HG03060 (cell line): ENCODE measurements at regions not wholly inside any gene's neighbourhood (a gene's known extent, or its start where the extent isn't known, plus 50 kb on each side); places are given as distances from the start of the nearest gene placed in this dataset.

Experiments used
- ATAC-seq: cut with Tn5 transposase; IDR thresholded peaks from one replicate; pipeline ENCODE4 v1.9.1; 2021; ENCODE audit warnings: low read depth, moderate number of reproducible peaks; ENCODE audit not compliant: unreplicated experiment

GRCh38 chr1:239675735-239676134, 289.4 kb downstream of the CHRM3 start:
- ATAC-seq, result no peak

GRCh38 chr1:239676522-239677273, 290.3 kb downstream of the CHRM3 start:
- ATAC-seq, result no peak

GRCh38 chr1:239677362-239677761, 291.0 kb downstream of the CHRM3 start:
- ATAC-seq, result no peak

GRCh38 chr1:239678181-239678580, 291.8 kb downstream of the CHRM3 start:
- ATAC-seq, result no peak

DNA sequence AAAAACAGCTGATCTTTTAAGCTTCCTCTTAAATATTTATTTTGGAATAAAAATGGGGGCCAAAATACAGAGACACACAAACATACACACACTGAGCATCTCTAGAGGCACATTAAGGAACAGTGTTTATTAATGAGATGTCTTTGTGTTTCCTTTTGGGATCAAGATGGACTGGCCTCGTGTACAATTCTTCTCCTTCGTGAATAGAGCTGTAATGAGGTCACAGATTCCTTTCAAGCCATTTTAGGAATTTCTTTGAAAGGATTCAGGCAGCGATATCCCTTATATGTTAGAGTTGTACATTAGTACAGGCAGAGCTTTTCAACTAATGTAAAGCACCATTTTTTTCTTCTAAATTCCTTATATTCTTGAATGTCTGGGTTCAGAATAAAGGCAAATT, 295.7 kb downstream of the CHRM3 start:
- no peak for ATAC-seq

- no peak for ATAC-seq
Observed at GRCh38 chr1:239682960-239683359, 296.6 kb downstream of the CHRM3 start.

DNA sequence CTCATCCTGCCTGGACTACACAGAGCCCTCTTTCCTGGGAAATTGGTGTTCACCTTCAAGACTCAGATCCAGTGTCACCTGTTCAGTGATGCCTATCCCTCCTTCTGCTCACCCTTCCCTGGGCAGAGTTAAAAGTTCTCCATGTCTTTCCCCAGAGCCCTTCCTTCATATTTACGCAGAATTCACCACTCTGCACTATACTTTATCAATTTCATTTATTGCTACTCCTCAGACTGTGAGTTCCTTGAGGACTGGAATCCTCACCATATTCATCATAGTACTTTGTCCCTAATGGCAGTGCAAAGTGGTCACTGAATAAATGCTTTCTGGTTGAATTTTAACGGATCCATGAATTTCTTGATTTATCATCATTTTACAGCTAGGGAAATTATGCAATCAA, 300.0 kb downstream of the CHRM3 start:
- no peak for ATAC-seq

DNA sequence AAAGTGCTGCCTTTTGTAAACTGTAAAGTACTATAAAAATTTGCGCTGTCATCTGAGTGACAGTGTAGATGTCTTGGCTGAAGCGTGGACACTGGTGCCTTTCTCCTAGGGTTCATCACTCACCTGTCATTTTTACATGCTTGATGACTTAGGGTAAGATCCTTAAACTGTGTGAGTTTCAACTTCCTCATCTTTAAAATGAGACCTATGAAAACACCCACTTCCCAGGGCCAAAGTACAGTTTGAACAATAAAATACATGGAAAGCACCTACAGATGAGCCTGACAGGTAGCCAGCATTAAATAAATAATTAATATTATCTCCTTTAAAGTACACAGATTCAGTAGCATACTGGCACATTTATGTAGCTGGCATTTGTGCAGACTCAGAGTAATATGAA, 309.9 kb downstream of the CHRM3 start:
- ATAC-seq, result no peak

- ATAC-seq, result no peak
Observed at GRCh38 chr1:239700667-239701066, 314.3 kb downstream of the CHRM3 start.

- no peak for ATAC-seq
Observed at GRCh38 chr1:239703075-239703474, 316.7 kb downstream of the CHRM3 start.

- no peak for ATAC-seq
Observed at GRCh38 chr1:239706245-239706892, 320.0 kb downstream of the CHRM3 start.

- ATAC-seq, result no peak
Observed at GRCh38 chr1:239707615-239708014, 321.2 kb downstream of the CHRM3 start.

DNA sequence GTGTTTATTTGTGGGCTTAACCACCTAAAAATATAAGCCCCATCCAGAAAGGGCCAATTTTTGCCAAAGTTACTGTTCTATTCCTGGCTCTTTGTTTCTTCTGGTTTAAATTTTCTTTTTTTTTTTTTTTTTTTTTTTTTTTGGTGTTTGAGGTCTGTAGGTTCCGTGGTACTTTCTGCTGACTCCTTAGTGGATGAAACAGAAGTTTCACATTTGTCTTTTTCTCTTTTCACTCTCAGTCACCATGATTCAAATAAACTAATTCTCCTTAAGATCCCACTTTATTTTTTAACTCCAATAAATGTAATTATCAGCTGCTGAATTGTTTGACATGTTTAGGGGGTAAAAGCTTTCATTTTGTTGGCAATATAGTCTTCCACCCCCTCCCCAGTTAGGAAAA, 322.3 kb downstream of the CHRM3 start:
- ATAC-seq, result no peak

DNA sequence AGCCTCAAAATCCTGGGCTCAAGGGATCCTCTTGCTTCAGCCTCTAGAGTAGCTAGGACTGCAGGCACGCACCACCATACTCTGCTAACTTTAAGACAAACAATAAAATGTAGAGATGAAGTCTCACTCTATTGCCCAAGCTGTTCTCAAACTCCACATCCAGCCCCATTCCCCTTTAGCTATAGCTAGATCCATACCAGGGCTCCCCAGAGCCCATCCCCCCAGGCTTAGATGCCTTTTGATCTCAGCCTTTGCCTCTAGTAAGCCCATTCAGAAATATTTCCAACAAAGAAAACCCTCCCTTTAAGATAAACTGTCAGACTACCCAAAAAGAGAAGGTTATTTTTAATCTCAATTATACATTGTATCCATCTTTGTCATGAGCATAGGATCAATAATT, 325.4 kb downstream of the CHRM3 start:
- ATAC-seq, result no peak

DNA sequence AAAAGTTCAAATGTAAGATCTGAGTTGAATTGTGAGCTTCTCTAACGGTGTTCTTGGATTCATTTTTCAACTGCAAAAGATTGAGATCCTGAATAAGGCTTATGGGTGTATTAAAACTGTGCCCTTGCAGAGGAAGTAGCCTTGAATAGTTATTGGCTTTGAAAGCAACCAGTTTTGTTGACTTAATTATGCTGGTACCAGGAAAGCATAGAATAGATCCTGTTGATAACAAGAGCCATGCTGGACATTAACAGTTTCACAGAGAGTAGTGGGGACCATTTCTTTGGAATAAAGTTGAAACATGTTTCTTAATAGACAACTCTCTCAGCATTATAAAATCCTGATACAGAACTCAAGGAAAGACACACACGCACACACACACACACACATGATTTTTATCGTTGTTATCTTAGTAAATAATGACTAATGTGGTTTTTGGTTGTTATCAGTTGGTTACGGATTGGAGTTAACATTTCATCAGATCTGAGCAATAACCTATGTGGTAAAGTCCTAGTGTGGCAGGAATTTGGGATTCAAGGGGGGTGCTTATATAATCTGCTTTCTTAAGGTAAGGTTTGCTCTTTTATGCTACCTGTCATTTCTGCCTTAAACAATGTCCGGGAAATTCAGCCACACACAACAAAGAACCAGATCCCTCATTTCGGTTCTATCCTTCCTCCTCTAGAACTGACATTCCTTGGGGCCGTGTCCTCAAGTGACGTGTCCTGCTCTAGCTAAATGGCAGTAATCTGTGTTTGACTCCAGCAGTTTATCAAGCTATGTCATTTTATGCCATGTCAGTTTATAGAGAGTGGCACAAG, 330.9 kb downstream of the CHRM3 start:
- ATAC-seq, result no peak

DNA sequence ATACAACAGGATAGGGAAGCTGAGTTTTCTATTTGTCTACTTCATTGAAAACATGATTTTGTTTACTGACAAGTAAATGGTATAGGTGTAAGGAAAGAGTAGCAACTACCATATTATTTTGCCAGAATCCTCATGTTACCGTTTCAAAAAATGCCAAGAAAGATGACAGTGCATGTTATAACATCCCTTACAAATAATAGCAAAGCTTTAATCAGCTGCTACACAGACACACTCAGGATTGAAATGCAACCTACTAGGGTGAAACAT, 331.5 kb downstream of the CHRM3 start:
- no peak for ATAC-seq

DNA sequence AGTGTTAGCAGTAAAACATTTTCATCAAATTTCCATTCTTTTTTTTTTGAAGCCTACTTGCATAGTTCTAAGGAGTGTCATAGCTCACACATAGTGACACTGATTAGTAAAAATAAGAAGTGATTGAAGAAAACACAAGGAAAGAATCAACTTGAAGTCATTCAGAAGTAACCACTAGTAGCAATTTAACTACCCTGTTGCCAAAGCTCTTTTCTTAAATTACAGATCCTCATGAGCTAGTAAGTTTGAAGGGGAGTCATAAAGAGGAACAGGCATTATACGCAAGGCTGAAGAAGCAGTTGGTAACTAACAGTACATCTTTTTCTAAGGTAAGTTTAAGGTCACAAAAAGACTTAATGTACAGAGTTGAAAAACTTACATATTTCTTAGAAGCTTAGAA, 332.2 kb downstream of the CHRM3 start:
- ATAC-seq, result no peak

GRCh38 chr1:239718997-239719628, 332.7 kb downstream of the CHRM3 start:
- ATAC-seq, result no peak

- ATAC-seq, result no peak
Observed at GRCh38 chr1:239719642-239720258, 333.4 kb downstream of the CHRM3 start.

DNA sequence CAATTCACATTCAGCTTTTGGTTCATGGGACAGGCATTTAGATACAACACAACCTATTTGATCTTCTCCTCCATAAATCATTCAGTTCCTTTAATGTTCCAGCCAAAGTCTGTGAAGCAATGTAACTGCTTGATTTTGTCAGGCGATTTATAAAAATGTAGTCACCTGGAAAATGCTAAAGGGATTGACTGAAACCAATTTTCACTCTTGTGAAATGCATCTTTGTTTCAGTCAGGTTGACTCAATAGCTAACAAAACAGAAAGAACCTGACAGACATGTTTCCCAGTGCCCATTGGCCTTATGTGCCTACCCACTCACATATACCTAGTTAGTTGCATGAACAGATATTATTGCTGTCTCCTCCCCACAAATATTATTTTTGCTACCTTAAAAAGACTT, 335.7 kb downstream of the CHRM3 start:
- ATAC-seq, result no peak
